ENCODE measurements at regions not wholly inside any gene's neighbourhood (a gene's known extent, or its start where the extent isn't known, plus 50 kb on each side); places are given as distances from the start of the nearest gene placed in this dataset.

GRCh38 chr7:115096262-115096661 is 174.4 kb downstream of the MDFIC start:
- DNase-seq (ENCODE audit: extremely low read depth in 1 of 11, low read depth in 9 of 11, low spot score in 4 of 11): no peak

GRCh38 chr7:115094163-115094562 is 172.3 kb downstream of the MDFIC start:
- no peak for DNase-seq (ENCODE audit: extremely low read depth in 1 of 11, low read depth in 9 of 11, low spot score in 4 of 11)

GRCh38 chr7:115088893-115089292 is 167.0 kb downstream of the MDFIC start:
- DNase-seq (ENCODE audit: extremely low read depth in 1 of 11, low read depth in 9 of 11, low spot score in 4 of 11): no peak

GRCh38 chr7:115087437-115087836 is 165.5 kb downstream of the MDFIC start:
- DNase-seq (ENCODE audit: extremely low read depth in 1 of 11, low read depth in 9 of 11, low spot score in 4 of 11): no peak

GRCh38 chr7:115086146-115086841 is 164.4 kb downstream of the MDFIC start:
- no peak for DNase-seq (ENCODE audit: extremely low read depth in 1 of 11, low read depth in 9 of 11, low spot score in 4 of 11)

- no peak for DNase-seq (ENCODE audit: extremely low read depth in 1 of 11, low read depth in 9 of 11, low spot score in 4 of 11)
These were observed 163.5 kb downstream of the MDFIC start for GRCh38 chr7:115085421-115085820.

GRCh38 chr7:115083935-115084334 is 162.0 kb downstream of the MDFIC start:
- DNase-seq (ENCODE audit: extremely low read depth in 1 of 11, low read depth in 9 of 11, low spot score in 4 of 11): no peak

GRCh38 chr7:115081772-115082171 is 159.9 kb downstream of the MDFIC start:
- no peak for DNase-seq (ENCODE audit: extremely low read depth in 1 of 11, low read depth in 9 of 11, low spot score in 4 of 11)

GRCh38 chr7:115078851-115079250 is 157.0 kb downstream of the MDFIC start:
- DNase-seq (ENCODE audit: extremely low read depth in 1 of 11, low read depth in 9 of 11, low spot score in 4 of 11): no peak

GRCh38 chr7:115078386-115078785 is 156.5 kb downstream of the MDFIC start:
- no peak for DNase-seq (ENCODE audit: extremely low read depth in 1 of 11, low read depth in 9 of 11, low spot score in 4 of 11)

GRCh38 chr7:115070311-115070710 is 148.4 kb downstream of the MDFIC start:
- no peak for DNase-seq (ENCODE audit: extremely low read depth in 1 of 11, low read depth in 9 of 11, low spot score in 4 of 11)
